Psoas muscle (tissue), 7 donors: ENCODE measurements at regions not wholly inside any gene's neighbourhood (a gene's known extent, or its start where the extent isn't known, plus 50 kb on each side); places are given as distances from the start of the nearest gene placed in this dataset.

Experiments
- ATAC-seq, 4 donors: fragments of 200-7000 bp; cut with Tn5 transposase; one replicate each; pipeline ENCODE4 v1.9.1; 2020; ENCODE audit warnings: moderate library complexity in 3 of 4, mild to moderate bottlenecking in 2 of 4
- DNase-seq, 2 donors: peaks; one replicate each; pipeline ENCODE4 v3.0.0-alpha.2; 2020
- H3K27ac ChIP-seq: fragments of 200-600 bp; one replicate; pipeline ENCODE4 v1.8.0; 2022
- H3K27me3 ChIP-seq, 3 donors: fragments of 200-600 bp in 1 of 3; one replicate each; pipeline versions ENCODE4 v1.6.1 to v1.8.0; 2013 to 2022; ENCODE audit warnings: low read length in 2 of 3, mild to moderate bottlenecking in 2 of 3, moderate library complexity in 1 of 3; ENCODE audit not compliant: insufficient read depth in 3 of 3
- H3K36me3 ChIP-seq, 2 donors: fragments of 200-600 bp in 1 of 2; one replicate each; pipeline versions ENCODE4 v1.6.1 to v1.8.0; 2013 to 2022; ENCODE audit warnings: low read depth in 1 of 2, mild to moderate bottlenecking in 1 of 2, moderate library complexity in 1 of 2; ENCODE audit not compliant: insufficient read depth in 1 of 2
- H3K4me1 ChIP-seq: fragments of 200-600 bp; one replicate; pipeline ENCODE4 v1.8.0; 2022
- H3K4me3 ChIP-seq: fragments of 200-600 bp; one replicate; pipeline ENCODE4 v1.8.0; 2022; ENCODE audit warnings: mild to moderate bottlenecking
- H3K9me3 ChIP-seq: fragments of 200-600 bp; one replicate; pipeline ENCODE4 v1.8.0; 2022
- WGBS, 3 donors: extraction: QIAGEN DNeasy Blood & Tissue Kit; methylation state at CpG; one replicate each; pipeline versions ENCODE4 v1.1.6 to v1.1.7; 2013; 5-methylcytosine and 5-hydroxymethylcytosine counted together
- intact Hi-C, 2 donors: fragments of 100-400 bp; cut with DNase I; formaldehyde crosslinking; loops; one replicate each; pipeline versions ENCODE4 v1.11.0 to v1.14.2; 2022
- TF ChIP-seq, protein P1 (sequence below): fragments of 200-600 bp; IDR thresholded peaks from one replicate; pipeline ENCODE4 v1.8.0; 2022; ENCODE audit warnings: antibody characterized with exemption
- donor health status: healthy with polysubstance abuse.
- donor health status: DM: no; HTN: no; CAD: no; lungs with moderate emphysema.
- donor health status: Bipolar disorder and iron deficiency.
- donor health status: healthy.
- donor health status: DM: yes; HTN: yes; CAD: no.
- donor health status: DM: no; HTN: no; CAD: no.
- donor health status: DM: yes; HTN: yes; CAD: no.

DNA sequence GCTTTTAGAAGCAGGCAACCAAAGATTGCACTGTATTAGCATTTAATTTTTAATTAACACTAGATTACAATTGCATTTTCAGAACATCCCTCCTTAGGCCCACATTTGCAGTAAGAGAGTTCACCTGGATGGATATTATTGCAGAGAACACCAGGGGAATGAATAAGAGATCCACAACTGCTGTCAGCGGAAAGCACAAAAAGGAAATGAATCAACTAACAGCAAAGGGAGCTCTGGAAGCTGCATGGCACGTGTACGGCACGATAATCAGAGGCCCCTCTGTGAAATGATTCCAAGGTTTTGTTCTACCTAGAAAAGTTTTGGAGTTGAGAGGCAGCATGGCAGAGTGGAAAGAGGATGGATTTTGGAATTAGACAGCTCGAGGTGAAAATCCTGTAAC, 361.2 kb upstream of the C9orf72 start:
- intact Hi-C loops: loop anchor here in 1 of 2 donors (10.0 kb wide), 1 partner anchor 60 kb away; no protein-coding TSS in a partner anchor
- no peak for ATAC-seq
- WGBS, 3 donors: 62 to 65% (median 63%) methylated on average over 5 of the region's 5 CpGs
- Histone ChIP-seq H3K9me3 (no peaks in the 10 kb centered on the region), H3K27me3 (no peaks in the 10 kb centered on the region), H3K4me3 (no peak overlapping the region), H3K27ac (no peak overlapping the region), H3K4me1 (no peaks in the 10 kb centered on the region), H3K36me3 (no peaks in the 10 kb centered on the region)
- TF ChIP-seq, protein P1, sequence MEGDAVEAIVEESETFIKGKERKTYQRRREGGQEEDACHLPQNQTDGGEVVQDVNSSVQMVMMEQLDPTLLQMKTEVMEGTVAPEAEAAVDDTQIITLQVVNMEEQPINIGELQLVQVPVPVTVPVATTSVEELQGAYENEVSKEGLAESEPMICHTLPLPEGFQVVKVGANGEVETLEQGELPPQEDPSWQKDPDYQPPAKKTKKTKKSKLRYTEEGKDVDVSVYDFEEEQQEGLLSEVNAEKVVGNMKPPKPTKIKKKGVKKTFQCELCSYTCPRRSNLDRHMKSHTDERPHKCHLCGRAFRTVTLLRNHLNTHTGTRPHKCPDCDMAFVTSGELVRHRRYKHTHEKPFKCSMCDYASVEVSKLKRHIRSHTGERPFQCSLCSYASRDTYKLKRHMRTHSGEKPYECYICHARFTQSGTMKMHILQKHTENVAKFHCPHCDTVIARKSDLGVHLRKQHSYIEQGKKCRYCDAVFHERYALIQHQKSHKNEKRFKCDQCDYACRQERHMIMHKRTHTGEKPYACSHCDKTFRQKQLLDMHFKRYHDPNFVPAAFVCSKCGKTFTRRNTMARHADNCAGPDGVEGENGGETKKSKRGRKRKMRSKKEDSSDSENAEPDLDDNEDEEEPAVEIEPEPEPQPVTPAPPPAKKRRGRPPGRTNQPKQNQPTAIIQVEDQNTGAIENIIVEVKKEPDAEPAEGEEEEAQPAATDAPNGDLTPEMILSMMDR: no peak
- DNase-seq: no peak

DNA sequence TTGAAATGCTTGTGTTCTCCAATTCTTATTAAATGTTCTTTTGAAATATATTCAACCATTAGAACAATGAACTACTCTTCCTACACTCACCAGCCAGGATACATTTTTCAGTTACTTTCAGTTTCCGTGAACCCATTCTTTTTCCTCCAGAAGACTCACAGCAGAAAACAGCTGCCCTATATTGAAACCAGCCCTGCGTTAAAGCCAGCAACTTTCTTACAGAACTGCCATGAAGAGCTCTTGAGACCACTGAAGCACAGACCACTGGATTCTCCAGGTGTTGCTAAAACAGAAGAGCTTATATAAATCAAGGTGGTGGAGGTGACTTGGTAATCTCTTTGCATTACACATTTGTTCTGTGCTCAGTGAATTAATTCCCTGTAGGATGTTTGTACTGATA, 365.9 kb upstream of the C9orf72 start:
- Histone ChIP-seq H3K9me3 (no peaks in the 10 kb centered on the region), H3K4me1 (no peaks in the 10 kb centered on the region), H3K4me3 (no peak overlapping the region), H3K27ac (no peak overlapping the region), H3K36me3 (no peaks in the 10 kb centered on the region), H3K27me3 (no peaks in the 10 kb centered on the region)
- intact Hi-C loops: loop anchor here in 1 of 2 donors (10.0 kb wide), 1 partner anchor 56 kb away; no protein-coding TSS in a partner anchor
- ATAC-seq (no peak), DNase-seq (no peak)
- WGBS, 3 donors: 33 to 51% (median 44%) methylated on average over 2 of the region's 2 CpGs
- TF ChIP-seq, protein P1: no peak

DNA sequence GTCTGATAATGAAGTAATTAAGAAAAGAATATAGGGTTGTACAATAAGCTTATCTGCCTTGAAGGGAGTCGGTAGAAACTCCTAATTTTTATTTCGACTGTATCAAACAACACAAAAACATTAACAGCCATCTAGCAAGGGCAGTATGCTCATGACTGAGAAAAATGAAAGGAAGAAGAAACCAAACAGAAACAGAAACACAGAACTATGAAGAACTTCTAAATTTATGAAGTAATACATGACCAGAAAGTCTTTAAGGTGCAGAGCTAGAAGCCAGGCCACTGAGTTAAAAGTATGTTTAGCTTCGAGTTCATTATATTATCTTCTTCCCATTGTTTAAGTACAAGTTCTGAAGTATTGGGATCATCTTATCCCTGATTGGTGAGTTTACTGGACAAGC, 367.3 kb upstream of the C9orf72 start:
- ATAC-seq: no peak
- intact Hi-C loops: no loop called here
- H3K4me3 ChIP-seq: no peak overlapping the region
- H3K4me1 ChIP-seq: no peaks in the 10 kb centered on the region
- H3K27me3 ChIP-seq: no peaks in the 10 kb centered on the region
- no peaks in the 10 kb centered on the region for H3K36me3 ChIP-seq
- no peaks in the 10 kb centered on the region for H3K9me3 ChIP-seq
- DNase-seq: no peak
- H3K27ac ChIP-seq: no peak overlapping the region
- TF ChIP-seq, protein P1: no peak
- 87 to 91% (median 90%) methylated on average over 3 of the region's 3 CpGs for WGBS, 3 donors

DNA sequence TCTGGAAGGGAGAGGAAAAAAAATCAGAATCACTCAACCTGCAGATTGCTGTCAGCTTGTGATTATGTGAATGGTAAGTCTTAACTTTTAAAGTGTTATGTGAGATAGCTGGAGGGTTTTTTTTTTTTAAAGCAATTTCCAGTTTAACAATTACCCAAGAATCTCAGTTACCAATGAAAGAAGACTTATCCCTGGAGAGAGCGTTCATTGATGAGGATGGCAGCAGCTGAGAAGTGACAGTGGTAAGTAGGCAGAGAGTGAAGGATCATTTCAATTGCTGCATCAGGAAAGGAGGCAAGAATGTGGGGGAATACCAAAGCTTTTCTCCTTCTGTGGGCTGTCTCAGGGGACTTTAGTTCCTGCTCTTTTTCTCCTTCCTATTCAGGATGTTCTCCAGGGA, 370.2 kb upstream of the C9orf72 start:
- Histone ChIP-seq H3K36me3 (no peaks in the 10 kb centered on the region), H3K9me3 (no peaks in the 10 kb centered on the region), H3K27ac (no peak overlapping the region), H3K4me3 (no peak overlapping the region), H3K27me3 (no peaks in the 10 kb centered on the region), H3K4me1 (no peaks in the 10 kb centered on the region)
- TF ChIP-seq, protein P1: no peak
- no peak for ATAC-seq
- WGBS, 3 donors: 45 to 66% (median 65%) methylated on average over 1 of the region's 1 CpG
- intact Hi-C loops: no loop called here
- no peak for DNase-seq

DNA sequence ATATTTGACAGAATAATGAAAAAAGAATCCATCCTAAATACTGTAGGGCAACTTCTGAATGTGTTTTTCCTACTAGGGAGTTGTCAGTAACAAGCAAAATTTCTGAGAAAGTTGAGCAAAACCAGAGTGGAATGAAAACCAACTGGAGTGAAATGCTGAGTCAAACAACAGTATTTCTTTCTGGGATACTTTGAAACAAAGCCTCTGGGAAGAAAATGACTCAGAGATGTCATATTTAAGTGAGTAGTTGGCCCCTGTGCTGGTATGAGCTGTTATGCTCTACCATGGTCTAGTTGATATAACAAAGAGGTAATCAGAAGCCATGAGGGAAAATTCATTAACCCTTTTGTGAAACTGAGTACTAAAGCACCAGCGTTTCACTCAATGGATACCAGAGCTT, 372.1 kb upstream of the C9orf72 start:
- TF ChIP-seq, protein P1: no peak
- ATAC-seq: no peak
- WGBS, 3 donors: 0 to 36% (median 29%) methylated on average over 1 of the region's 1 CpG

More for the DNA sequence above, 372.1 kb upstream of the C9orf72 start:
- Histone ChIP-seq H3K27me3 (no peaks in the 10 kb centered on the region), H3K9me3 (no peaks in the 10 kb centered on the region), H3K4me1 (no peaks in the 10 kb centered on the region), H3K27ac (no peak overlapping the region), H3K36me3 (no peaks in the 10 kb centered on the region), H3K4me3 (no peak overlapping the region)
- intact Hi-C loops: no loop called here
- no peak for DNase-seq
